ENCODE measurements at regions not wholly inside any gene's neighbourhood (a gene's known extent, or its start where the extent isn't known, plus 50 kb on each side); places are given as distances from the start of the nearest gene placed in this dataset.
"Not testable (repeated sequence)": the region's sequence is repeated elsewhere in the genome, so short reads cannot be mapped to it uniquely, and the experiment has no call there.

- H3K4me1 ChIP-seq; H3K4me3 ChIP-seq; in situ Hi-C loops (cut with MboI; ENCODE audit: low sequenced_read_pairs in 4 of 4); H3K27me3 ChIP-seq; H3K27ac ChIP-seq; DNase-seq; H3K9me3 ChIP-seq; intact Hi-C loops (cut with DNase I; ENCODE audit: low total_unique reads); H3K36me3 ChIP-seq: not testable (repeated sequence)
- ATAC-seq, result peak; percentile 27 to 40
These were observed 146.5 kb upstream of the ZNF469 start for GRCh38 chr16:88236229-88236628.

DNA sequence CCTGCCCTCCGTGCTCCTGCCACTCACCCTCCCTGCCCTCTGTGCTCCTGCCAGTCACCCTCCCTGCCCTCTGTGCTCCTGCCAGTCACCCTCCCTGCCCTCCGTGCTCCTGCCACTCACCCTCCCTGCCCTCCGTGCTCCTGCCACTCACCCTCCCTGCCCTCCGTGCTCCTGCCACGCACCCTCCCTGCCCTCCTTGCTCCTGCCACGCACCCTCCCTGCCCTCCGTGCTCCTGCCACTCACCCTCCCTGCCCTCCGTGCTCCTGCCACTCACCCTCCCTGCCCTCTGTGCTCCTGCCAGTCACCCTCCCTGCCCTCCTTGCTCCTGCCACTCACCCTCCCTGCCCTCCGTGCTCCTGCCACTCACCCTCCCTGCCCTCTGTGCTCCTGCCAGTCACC lies 145.4 kb upstream of the ZNF469 start:
- H3K4me1 ChIP-seq; H3K36me3 ChIP-seq; H3K4me3 ChIP-seq; ATAC-seq; H3K9me3 ChIP-seq; H3K27ac ChIP-seq; intact Hi-C loops (cut with DNase I; ENCODE audit: low total_unique reads); DNase-seq; H3K27me3 ChIP-seq; in situ Hi-C loops (cut with MboI; ENCODE audit: low sequenced_read_pairs in 4 of 4): not testable (repeated sequence)

GRCh38 chr16:88237761-88238415 lies 144.9 kb upstream of the ZNF469 start:
- in situ Hi-C loops (cut with MboI; ENCODE audit: low sequenced_read_pairs in 4 of 4); H3K27me3 ChIP-seq; DNase-seq; H3K9me3 ChIP-seq; H3K4me3 ChIP-seq; ATAC-seq; H3K4me1 ChIP-seq; H3K36me3 ChIP-seq; intact Hi-C loops (cut with DNase I; ENCODE audit: low total_unique reads): not testable (repeated sequence)
- H3K27ac ChIP-seq, result peak overlapping the region in 1 of 4 donors; percentile 0

- not testable (repeated sequence) for H3K9me3 ChIP-seq
- peak; percentile 81 to 88 for ATAC-seq
These were observed 144.0 kb upstream of the ZNF469 start for GRCh38 chr16:88238732-88239274.

DNA sequence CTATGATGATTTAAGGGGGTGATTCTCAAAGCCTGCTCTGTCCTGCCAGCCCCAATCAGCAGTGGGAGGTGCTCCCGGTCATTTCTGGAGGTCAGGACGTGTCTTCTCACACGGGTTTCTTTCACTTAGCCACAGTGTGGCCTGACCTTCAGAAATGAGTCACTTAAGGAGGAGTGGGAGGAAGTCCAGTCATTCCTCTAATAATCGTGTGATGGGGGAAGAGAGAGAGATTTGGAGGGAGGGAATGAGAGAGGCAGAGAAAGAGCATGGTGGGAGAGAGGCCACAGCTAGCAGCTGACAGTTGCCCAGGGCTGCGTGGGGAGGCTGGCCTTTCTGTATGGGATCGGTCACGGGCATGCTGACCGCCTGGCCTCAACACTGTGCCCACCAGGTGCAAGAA lies 142.6 kb upstream of the ZNF469 start:
- in situ Hi-C loops (cut with MboI; ENCODE audit: low sequenced_read_pairs in 4 of 4); H3K27ac ChIP-seq; DNase-seq; H3K4me1 ChIP-seq; H3K27me3 ChIP-seq; H3K9me3 ChIP-seq; intact Hi-C loops (cut with DNase I; ENCODE audit: low total_unique reads); H3K4me3 ChIP-seq; H3K36me3 ChIP-seq; ATAC-seq: not testable (repeated sequence)

More at GRCh38 chr16:88238732-88239274, 144.0 kb upstream of the ZNF469 start:
- in situ Hi-C loops (cut with MboI; ENCODE audit: low sequenced_read_pairs in 4 of 4); H3K36me3 ChIP-seq; intact Hi-C loops (cut with DNase I; ENCODE audit: low total_unique reads); H3K27me3 ChIP-seq; H3K4me1 ChIP-seq; H3K4me3 ChIP-seq: not testable (repeated sequence)
- peak overlapping the region in 2 of 4 donors; percentile 0 to 31 for H3K27ac ChIP-seq
- peak; percentile 66 to 82 for DNase-seq

- H3K9me3 ChIP-seq; ATAC-seq; H3K27me3 ChIP-seq; in situ Hi-C loops (cut with MboI; ENCODE audit: low sequenced_read_pairs in 4 of 4); H3K36me3 ChIP-seq; intact Hi-C loops (cut with DNase I; ENCODE audit: low total_unique reads); H3K27ac ChIP-seq; H3K4me1 ChIP-seq; H3K4me3 ChIP-seq; DNase-seq: not testable (repeated sequence)
These were observed 142.0 kb upstream of the ZNF469 start for GRCh38 chr16:88240776-88241175.

GRCh38 chr16:88241404-88242311 lies 141.1 kb upstream of the ZNF469 start:
- H3K4me3 ChIP-seq; intact Hi-C loops (cut with DNase I; ENCODE audit: low total_unique reads); H3K9me3 ChIP-seq; H3K36me3 ChIP-seq; DNase-seq; ATAC-seq; H3K27ac ChIP-seq; H3K4me1 ChIP-seq; in situ Hi-C loops (cut with MboI; ENCODE audit: low sequenced_read_pairs in 4 of 4); H3K27me3 ChIP-seq: not testable (repeated sequence)

- ATAC-seq; H3K9me3 ChIP-seq; H3K36me3 ChIP-seq; H3K27ac ChIP-seq; H3K27me3 ChIP-seq; in situ Hi-C loops (cut with MboI; ENCODE audit: low sequenced_read_pairs in 4 of 4); intact Hi-C loops (cut with DNase I; ENCODE audit: low total_unique reads); H3K4me1 ChIP-seq; H3K4me3 ChIP-seq: not testable (repeated sequence)
- peak in 1 of 2 donors; percentile 37 for DNase-seq
These were observed 140.2 kb upstream of the ZNF469 start for GRCh38 chr16:88242312-88243295.

GRCh38 chr16:88243921-88244320 lies 138.8 kb upstream of the ZNF469 start:
- H3K27me3 ChIP-seq; H3K9me3 ChIP-seq; H3K4me3 ChIP-seq; DNase-seq; ATAC-seq; H3K27ac ChIP-seq; in situ Hi-C loops (cut with MboI; ENCODE audit: low sequenced_read_pairs in 4 of 4); H3K4me1 ChIP-seq; intact Hi-C loops (cut with DNase I; ENCODE audit: low total_unique reads); H3K36me3 ChIP-seq: not testable (repeated sequence)

DNA sequence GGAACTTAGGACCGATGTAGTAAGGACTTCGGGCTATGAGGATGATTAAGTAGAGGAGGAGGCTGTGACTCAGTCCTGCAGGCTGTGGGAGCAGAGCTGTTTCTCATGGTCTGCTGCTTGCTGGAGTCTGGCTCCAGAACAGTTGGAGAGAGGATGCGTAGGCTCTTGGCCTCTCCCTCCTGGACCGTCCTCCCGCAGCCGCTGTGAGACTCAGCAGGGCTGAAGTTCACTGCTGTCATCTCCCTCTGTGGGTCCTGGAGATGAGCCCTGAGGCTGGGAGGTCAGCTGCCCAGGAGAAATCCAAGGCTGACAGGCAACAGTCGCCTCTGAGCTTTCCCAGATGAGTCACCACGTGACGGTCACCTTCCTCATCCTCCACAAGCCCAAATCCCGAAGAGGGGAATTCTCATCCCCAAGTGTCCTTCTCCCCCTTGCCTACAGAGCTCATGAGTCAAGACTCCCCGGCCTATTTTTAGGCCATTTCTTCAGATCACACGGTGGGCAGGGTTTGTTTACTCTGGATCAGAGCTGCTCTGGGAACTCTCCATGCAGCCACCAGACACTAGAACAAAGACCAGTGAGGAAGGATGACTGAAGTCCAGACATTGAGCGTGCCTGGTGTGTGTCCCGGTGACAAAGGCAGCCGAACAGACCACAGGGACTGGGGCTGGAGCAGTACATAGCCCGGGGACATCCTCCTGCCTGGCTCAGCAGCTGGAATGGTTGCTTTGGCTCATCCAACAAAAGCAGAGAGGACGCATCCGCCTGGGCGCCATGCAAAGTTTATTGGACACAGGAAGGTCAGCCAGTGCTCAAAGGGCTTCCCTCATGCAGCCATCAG lies 137.3 kb upstream of the ZNF469 start:
- intact Hi-C loops (cut with DNase I; ENCODE audit: low total_unique reads), result not testable (repeated sequence)

More for the DNA sequence above, 137.3 kb upstream of the ZNF469 start:
- in situ Hi-C loops (cut with MboI; ENCODE audit: low sequenced_read_pairs in 4 of 4); H3K9me3 ChIP-seq; H3K4me3 ChIP-seq; H3K4me1 ChIP-seq; H3K27me3 ChIP-seq; H3K36me3 ChIP-seq: not testable (repeated sequence)
- peak overlapping the region; percentile 51 to 60 (median 54) for H3K27ac ChIP-seq
- DNase-seq (peak; percentile 56 to 73), ATAC-seq (peak; percentile 76 to 81)

Data from gastrocnemius medialis (tissue), 4 donors.